Activated CD4-positive, CD25-positive, alpha-beta regulatory T cell treated with anti-CD3 and anti-CD28 coated beads, Interleukin-2, amount 50 U/mL, for 24 hours (primary cell): ENCODE measurements at regions not wholly inside any gene's neighbourhood (a gene's known extent, or its start where the extent isn't known, plus 50 kb on each side); places are given as distances from the start of the nearest gene placed in this dataset.
"Not testable (repeated sequence)": the region's sequence is repeated elsewhere in the genome, so short reads cannot be mapped to it uniquely, and the experiment has no call there.

Source experiments
- ATAC-seq, 2 donors: fragments of 150-1000 bp; cut with Tn5 transposase; one replicate each; pipeline ENCODE4 v1.10.0; 2021; ENCODE audit warnings: mild to moderate bottlenecking in 1 of 2, moderate library complexity in 1 of 2

DNA sequence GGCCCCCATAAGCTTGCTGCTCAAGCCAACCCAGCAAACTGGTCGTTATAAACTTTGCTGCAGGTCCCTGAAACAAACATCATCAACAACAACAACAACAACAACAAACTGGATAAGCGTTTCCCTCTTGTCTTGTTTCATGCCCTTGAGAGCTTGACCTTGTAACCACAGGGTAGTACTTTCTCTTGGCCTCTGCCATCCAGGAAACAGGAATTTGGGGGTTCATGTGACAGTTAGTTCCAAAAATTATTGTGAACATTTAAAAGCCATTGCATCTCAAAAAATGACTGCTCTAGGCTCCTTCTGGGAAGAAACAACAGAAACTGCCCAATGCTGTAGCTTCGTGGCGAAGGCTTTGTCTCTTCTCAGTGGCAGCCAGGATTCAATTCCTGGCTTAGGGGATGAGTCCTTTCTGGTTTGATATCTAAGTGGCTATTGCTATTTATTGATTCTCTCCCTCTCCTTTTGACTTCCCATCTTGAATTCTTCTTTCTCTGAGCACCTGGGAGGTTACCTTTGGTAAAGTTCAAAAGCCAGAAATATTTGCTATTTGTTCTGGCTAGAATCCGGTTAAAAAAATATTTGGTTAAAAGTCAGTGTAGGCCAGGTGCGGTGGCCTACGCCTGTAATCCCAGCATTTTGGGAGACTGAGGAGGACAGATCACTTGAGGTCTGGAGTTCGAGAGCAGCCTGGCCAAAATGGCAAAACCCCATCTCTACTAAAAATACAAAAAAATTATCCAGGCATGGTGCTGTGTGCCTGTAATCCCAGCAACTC, 52.0 kb upstream of the CPM start:
- no peak for ATAC-seq

DNA sequence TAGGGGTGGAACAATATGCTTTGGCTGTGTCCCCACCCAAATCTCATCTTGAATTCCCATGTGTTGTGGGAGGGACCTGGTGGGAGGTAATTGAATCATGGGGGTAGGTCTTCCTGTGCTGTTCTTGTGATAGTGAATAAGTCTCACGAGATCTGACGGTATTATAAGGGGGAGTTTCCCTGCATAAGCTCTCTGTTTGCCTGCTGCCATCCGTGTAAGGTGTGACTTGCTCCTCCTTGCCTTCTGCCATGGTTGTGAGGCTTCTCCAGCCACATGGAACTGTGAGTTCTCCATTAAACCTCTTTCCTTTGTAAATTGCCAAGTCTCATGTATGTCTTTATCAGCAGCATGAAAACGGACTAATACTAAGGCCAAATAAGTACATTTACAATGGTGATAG, 64.6 kb upstream of the CPM start:
- ATAC-seq: not testable (repeated sequence)

- ATAC-seq: no peak
Measured at GRCh38 chr12:68998041-68998440, 65.1 kb upstream of the CPM start.

- ATAC-seq: no peak
Measured at GRCh38 chr12:69000074-69000473, 67.1 kb upstream of the CPM start.

DNA sequence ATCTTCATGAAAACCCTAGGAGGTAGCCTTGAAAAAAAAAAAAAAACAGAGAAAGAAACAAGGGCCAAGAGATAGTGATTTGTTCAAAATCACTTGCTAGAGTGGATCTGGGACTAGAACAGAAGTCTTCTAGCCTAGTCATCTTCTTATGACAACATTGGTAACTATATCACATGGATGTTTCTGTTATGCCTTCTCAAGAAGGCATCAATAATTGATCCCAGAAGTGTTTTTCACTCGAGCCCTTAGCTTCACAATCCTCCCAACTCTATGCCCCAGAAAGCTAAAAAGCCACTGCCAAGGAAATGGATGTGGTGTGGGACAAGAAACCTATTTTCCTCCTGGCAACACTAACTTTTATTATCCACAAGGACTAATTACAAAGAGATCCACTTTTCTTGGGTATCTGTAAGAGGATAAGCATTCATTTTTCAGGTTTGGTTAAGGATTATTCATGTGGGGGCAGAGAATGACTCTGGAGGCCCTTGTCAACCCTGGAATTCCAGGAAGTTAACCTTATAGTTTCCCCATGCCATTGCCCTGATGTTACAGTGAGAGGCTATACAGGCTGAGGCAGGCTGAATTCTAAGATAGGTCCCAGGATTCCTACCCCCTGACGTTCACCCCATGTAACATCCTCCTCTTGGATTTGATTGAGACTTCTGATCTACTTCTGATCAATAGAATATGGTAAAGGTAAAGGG, 67.7 kb upstream of the CPM start:
- no peak for ATAC-seq

DNA sequence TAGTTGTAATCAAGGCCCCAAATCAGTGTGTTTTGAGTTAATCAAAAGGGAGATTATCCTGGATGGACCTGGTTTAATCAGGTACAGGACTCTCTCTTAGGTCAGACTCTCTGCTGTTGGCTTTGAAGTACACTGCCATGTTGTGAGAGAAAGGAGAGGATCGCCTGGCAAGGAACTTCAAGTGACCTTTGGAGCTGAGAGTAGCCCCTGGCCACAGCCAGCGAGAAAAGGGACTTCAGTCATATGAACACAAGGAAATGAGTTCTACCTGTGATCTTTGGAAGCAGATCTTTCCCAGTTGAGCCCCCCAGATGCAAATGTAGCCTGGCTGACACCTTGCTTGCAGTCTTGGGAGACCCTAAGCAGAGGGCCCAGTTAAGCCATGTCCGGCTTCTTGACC, 68.3 kb upstream of the CPM start:
- no peak for ATAC-seq

DNA sequence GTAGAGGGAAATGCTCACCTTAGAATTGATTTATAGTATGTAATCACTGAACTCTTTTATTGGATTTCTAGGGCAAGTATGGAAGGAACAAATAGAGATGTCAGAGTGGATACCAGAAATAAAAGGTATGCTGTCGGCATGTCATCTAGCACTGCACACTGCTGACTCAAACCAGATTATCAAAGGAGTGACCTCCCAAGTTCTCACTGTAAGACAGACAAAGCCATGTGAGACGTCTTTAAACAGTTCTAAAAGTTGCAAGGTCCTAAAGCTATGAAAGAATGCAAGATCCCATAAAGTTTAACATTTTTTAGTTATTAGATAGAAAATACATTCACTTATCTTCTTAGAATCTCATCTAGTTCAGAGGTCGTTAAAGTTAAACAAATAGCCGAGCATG, 70.0 kb upstream of the CPM start:
- ATAC-seq: no peak

DNA sequence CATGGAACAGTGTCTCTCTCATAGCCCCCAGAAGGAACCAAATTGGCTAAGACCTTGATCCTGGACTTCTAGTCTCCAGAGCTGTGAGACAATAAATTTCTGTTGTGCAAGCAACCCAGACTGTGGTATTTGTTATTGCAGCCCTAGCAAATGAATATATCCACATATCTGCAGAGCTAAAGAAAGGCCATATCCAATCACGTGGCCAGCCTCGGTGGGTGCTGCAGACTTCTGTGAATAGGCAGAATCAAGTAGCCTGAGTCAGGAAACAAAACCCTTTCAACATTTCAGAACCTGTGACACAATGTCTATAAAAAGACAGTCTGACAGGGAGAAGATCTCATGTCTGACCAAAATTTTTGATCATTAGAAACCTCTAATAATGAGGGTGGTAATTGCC, 71.0 kb upstream of the CPM start:
- no peak for ATAC-seq

GRCh38 chr12:69007101-69007854, 74.3 kb upstream of the CPM start:
- peak; percentile 36 to 37 for ATAC-seq

DNA sequence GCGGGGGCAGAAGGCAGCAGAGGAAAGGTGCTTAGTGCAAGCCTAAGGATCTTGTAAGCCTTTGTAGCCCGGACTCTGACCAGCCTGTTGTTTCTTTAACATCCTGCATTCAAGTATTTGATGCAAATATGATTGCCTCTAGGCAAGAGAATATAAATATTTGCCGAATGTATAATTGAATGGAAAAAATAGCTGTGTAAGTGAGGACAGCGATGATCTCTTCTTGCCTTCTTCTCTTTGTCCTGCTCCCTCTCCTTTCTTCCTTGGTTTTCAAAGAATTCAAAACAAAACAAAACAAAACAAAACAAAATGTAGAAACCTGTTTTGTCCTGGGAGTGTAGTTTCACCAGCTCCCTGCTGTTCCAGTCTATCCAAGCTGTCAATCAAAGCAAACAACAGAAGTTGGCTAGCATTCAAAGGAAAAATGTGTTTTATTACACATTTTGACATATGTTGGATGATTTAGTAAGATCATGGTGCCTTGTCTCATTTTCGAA, 74.9 kb upstream of the CPM start:
- ATAC-seq: no peak

DNA sequence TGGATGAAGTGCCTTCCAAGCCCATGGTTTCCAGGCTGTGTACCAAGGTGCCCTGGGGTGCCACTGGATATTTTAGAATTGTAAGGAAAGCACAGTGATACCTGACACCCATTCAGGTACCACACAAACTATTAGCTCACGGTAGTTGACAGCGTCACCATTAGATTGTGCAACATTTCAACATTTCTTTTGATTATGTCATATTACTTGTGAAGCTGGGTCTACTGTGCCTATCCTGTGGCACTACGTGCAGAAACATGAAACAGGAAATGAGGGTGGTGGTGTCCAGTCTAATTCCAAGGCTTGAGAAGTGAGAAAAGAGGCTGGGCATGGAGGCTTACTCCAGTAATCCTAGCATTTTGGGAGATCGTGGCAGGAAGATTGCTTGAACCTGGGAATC, 75.5 kb upstream of the CPM start:
- no peak for ATAC-seq

- no peak for ATAC-seq
Measured at GRCh38 chr12:69014047-69014446, 81.1 kb upstream of the CPM start.

GRCh38 chr12:69015017-69015416, 82.0 kb upstream of the CPM start:
- ATAC-seq: no peak

DNA sequence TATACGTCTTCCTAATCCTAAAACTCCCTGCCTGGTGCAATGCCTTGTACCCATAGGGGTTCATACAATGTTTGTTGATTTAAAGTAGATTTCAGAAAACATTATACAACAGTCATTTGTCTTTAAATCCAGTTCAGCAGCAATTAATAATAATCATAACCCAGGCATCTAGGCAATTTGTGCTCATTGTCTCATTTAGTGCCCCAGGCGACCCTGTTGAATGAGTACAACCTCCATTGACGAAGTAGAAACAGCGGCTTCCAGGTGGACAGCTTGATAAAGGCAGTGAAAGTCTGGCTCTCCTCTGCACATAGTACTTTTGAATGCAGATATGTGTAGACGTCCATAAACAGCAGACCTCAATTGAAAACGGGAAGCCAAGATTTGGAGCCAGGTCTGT, 82.9 kb upstream of the CPM start:
- no peak for ATAC-seq

GRCh38 chr12:69019082-69019481, 86.1 kb upstream of the CPM start:
- ATAC-seq: no peak

DNA sequence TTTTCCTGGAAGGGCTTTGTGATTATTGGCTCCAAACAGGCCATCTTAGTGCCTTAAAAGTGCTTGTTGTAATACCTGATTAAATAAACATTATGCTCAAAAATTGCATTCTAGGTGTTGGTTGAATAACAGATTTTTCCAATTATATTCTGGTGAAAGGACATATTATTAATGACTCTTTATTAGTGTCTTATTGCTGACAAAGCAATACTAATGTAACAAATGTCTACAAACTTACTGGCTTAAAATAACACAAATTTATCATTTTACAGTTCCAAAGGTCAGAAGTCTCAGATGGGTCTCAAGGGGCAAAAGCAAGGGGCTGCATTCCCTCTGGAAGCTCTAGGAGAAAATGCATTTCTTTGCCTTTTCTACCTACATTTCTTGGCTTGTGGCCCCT, 86.9 kb upstream of the CPM start:
- no peak for ATAC-seq

DNA sequence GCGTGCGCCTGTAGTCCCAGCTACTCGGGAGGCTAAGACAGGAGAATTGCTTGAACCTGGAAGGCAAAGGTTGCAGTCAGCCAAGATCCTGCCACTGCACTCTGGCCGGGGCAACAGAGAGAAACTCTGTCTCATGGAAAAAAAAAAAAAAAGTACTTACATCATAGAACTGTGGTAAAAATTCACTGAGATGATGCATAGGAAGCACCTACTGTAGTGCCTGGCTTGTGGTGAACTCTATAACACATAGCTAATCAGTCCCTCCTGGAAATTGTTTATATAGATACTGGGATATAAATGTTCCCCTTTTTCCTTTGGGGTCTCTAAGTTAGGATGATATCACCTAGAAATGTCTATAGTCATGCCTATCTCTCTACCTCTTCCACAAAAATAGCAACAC, 89.7 kb upstream of the CPM start:
- no peak for ATAC-seq

GRCh38 chr12:69023840-69024239, 90.9 kb upstream of the CPM start:
- ATAC-seq: no peak

GRCh38 chr12:69024413-69024812, 91.4 kb upstream of the CPM start:
- ATAC-seq: no peak

DNA sequence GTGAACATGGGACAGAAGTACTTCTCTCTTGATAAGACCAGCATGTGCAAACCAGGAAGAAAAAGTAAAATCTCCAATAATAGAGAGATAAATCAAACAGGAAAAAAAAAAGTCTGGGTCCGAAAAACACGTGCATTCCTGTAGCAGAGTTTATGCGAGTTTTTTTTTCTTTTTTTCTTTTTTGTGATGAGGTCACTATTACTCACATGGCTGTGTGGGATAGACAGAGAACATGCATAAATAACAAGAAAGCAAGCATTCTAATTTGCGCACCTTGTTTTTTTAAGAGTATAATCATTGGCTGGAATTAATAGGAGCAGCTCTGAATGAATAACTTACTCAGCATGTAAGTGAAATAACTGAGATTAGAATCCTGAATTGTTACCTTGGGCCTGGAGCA, 91.9 kb upstream of the CPM start:
- no peak for ATAC-seq

GRCh38 chr12:69026336-69026735, 93.4 kb upstream of the CPM start:
- ATAC-seq: no peak

DNA sequence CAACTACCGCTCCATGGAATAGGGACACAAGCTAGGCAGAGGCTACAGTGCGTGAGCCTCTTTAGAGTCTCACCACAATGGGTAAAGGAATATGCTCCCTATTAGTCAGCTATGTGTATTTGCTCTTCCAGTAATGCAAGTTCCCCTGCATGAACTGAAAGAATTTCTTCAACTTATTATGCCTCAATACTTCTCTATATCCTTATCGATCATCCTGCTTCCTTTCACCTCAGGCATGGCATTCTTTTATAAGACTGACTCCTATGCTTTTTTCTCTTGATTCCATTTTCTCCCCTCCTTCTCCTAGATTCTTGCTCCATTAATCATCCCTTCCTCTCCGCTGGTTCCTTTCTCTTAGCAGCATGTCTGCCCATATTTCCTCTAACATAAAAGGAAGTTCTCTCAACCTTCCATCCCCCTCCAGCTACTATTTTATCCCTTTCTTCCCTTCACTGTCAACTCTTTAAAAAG, 94.5 kb upstream of the CPM start:
- ATAC-seq: no peak

- ATAC-seq: no peak
Measured at GRCh38 chr12:69028941-69029729, 96.2 kb upstream of the CPM start.
